ENCODE measurements at regions not wholly inside any gene's neighbourhood (a gene's known extent, or its start where the extent isn't known, plus 50 kb on each side); places are given as distances from the start of the nearest gene placed in this dataset.

- no peak for DNase-seq
Observed at GRCh38 chr9:109886041-109886440, 106.0 kb downstream of the PALM2AKAP2 start.

- DNase-seq: no peak
Observed at GRCh38 chr9:109886617-109887016, 106.6 kb downstream of the PALM2AKAP2 start.

- DNase-seq: no peak
Observed at GRCh38 chr9:109887079-109887478, 107.1 kb downstream of the PALM2AKAP2 start.

GRCh38 chr9:109888695-109889094, 108.7 kb downstream of the PALM2AKAP2 start:
- no peak for DNase-seq

- no peak for DNase-seq
Observed at GRCh38 chr9:109889456-109889855, 109.5 kb downstream of the PALM2AKAP2 start.

- no peak for DNase-seq
Observed at GRCh38 chr9:109893241-109893640, 113.2 kb downstream of the PALM2AKAP2 start.

- no peak for DNase-seq
Observed at GRCh38 chr9:109894473-109894872, 114.5 kb downstream of the PALM2AKAP2 start.

- DNase-seq: peak; percentile 7
Observed at GRCh38 chr9:109894921-109895758, 115.1 kb downstream of the PALM2AKAP2 start.

GRCh38 chr9:109901201-109901600, 121.2 kb downstream of the PALM2AKAP2 start:
- DNase-seq: no peak

- peak; percentile 83 for DNase-seq
Observed at GRCh38 chr9:109903515-109904138, 123.6 kb downstream of the PALM2AKAP2 start.

GRCh38 chr9:109904666-109905065, 124.7 kb downstream of the PALM2AKAP2 start:
- no peak for DNase-seq

GRCh38 chr9:109905472-109905871, 125.5 kb downstream of the PALM2AKAP2 start:
- DNase-seq: no peak

- DNase-seq: no peak
Observed at GRCh38 chr9:109906766-109907382, 126.9 kb downstream of the PALM2AKAP2 start.

- no peak for DNase-seq
Observed at GRCh38 chr9:109907400-109907799, 127.4 kb downstream of the PALM2AKAP2 start.

GRCh38 chr9:109907810-109908458, 127.9 kb downstream of the PALM2AKAP2 start:
- DNase-seq: no peak

- no peak for DNase-seq
Observed at GRCh38 chr9:109908459-109909390, 128.7 kb downstream of the PALM2AKAP2 start.

- no peak for DNase-seq
Observed at GRCh38 chr9:109910671-109911518, 130.9 kb downstream of the PALM2AKAP2 start.

GRCh38 chr9:109912082-109912582, 132.1 kb downstream of the PALM2AKAP2 start:
- no peak for DNase-seq

- DNase-seq: no peak
Observed at GRCh38 chr9:109912726-109913460, 132.9 kb downstream of the PALM2AKAP2 start.

GRCh38 chr9:109913461-109913810, 133.4 kb downstream of the PALM2AKAP2 start:
- no peak for DNase-seq

Measured in hematopoietic multipotent progenitor cell treated with erythropoietin and hydrocortisone succinate and interleukin-3 and kit ligand, for 6 days (in vitro differentiated cells).